ENCODE measurements at regions not wholly inside any gene's neighbourhood (a gene's known extent, or its start where the extent isn't known, plus 50 kb on each side); places are given as distances from the start of the nearest gene placed in this dataset.

DNA sequence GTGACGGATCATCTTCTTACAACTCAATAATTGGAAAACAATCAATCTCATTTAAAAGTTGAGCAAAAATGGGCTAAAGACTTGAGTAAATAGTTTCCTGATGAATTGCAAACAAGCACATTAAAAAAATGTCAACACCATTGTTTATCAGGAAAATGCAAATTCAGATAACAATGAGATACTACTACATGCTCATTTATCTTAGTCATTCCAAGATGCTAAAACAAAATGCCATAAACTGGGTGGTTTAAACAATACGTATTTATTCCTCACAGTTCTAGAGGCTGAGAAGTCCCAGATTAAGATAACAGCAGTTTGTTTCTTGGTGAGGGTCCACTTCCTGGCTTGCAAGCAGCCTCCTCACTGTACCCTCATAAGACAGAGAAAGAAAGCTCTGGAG lies 359.6 kb downstream of the NR4A2 start:
- FAIRE-seq (no peak), DNase-seq (ENCODE audit: low read depth in 1 of 2, low spot score in 2 of 2) (no peak)
- H3K36me3 ChIP-seq (ENCODE audit: control insufficient read depth in 2 of 4, insufficient read depth in 4 of 4, low read length in 3 of 4): no peaks in the 10 kb centered on the region
- no peak overlapping the region for H2BK12ac ChIP-seq (ENCODE audit: low read depth, low read length)
- H2AK5ac ChIP-seq (ENCODE audit: low read depth, low read length): no peak overlapping the region
- no peak overlapping the region for H3K14ac ChIP-seq (ENCODE audit: insufficient read length)
- H4K91ac ChIP-seq (replicated peaks; ENCODE audit: insufficient read length, low read length): no peak overlapping the region
- no peak overlapping the region for H2BK15ac ChIP-seq (ENCODE audit: low read length)
- no peak overlapping the region for H4K8ac ChIP-seq (ENCODE audit: extremely low read depth, insufficient read depth, low read length)
- no peaks in the 10 kb centered on the region for H3K4me1 ChIP-seq (replicated peaks in 1 of 4; ENCODE audit: control insufficient read depth in 3 of 4, insufficient read depth in 4 of 4, low read length in 3 of 4)
- no peak overlapping the region for H2AFZ ChIP-seq (ENCODE audit: low read length)
- H3K79me2 ChIP-seq (ENCODE audit: control insufficient read depth in 1 of 2, insufficient read depth in 2 of 2, low read length in 2 of 2): no peaks in the 10 kb centered on the region
- H3K4me3 ChIP-seq (ENCODE audit: extremely low read depth in 1 of 4, insufficient read depth in 2 of 4, low read depth in 3 of 4, low read length in 4 of 4): no peak overlapping the region
- H2BK120ac ChIP-seq (replicated peaks; ENCODE audit: low read depth, low read length): no peak overlapping the region
- no peak overlapping the region for H3K9ac ChIP-seq (replicated peaks in 1 of 4; ENCODE audit: extremely low read depth in 1 of 4, low read depth in 3 of 4, low read length in 3 of 4)
- no peaks in the 10 kb centered on the region; the same call in 1 of the 2 replicates for H3K23me2 ChIP-seq (ENCODE audit: low read depth, low read length)
- no peak overlapping the region for H3K27ac ChIP-seq (ENCODE audit: low read depth, low read length)
- no peaks in the 10 kb centered on the region for H3K9me3 ChIP-seq (ENCODE audit: insufficient read depth in 2 of 2, low read depth in 1 of 2, low read length in 1 of 2)
- no peak overlapping the region for H3K56ac ChIP-seq (replicated peaks; ENCODE audit: insufficient read length, low read depth, low read length)
- H2BK20ac ChIP-seq (ENCODE audit: low read length): no peak overlapping the region
- no peak overlapping the region for H4K5ac ChIP-seq (ENCODE audit: insufficient read length, low read depth, low read length)
- no peak overlapping the region for H3K23ac ChIP-seq (ENCODE audit: insufficient read length)
- H3K4me2 ChIP-seq (ENCODE audit: insufficient read depth in 1 of 2, low read depth in 2 of 2, low read length in 2 of 2): no peak overlapping the region
- H4K20me1 ChIP-seq (replicated peaks in 1 of 2; ENCODE audit: control insufficient read depth in 1 of 2, insufficient read depth in 2 of 2, low read length in 2 of 2): no peaks in the 10 kb centered on the region
- H3K18ac ChIP-seq (ENCODE audit: extremely low read depth, low read length): no peak overlapping the region
- H3K27me3 ChIP-seq (replicated peaks in 1 of 4; ENCODE audit: control insufficient read depth in 3 of 4, extremely low read depth in 1 of 4, insufficient read depth in 3 of 4, low read length in 3 of 4): no peaks in the 10 kb centered on the region
- WGBS, 2 experiments (ENCODE audit: extremely low coverage in 1 of 2, insufficient coverage in 1 of 2, insufficient read length in 1 of 2, insufficient replicate concordance in 2 of 2, low coverage in 1 of 2, low lambda C conversion rate in 2 of 2, missing lambda C conversion rate in 1 of 2): 43% methylated on average over 2 of the region's 2 CpGs; no CpG with 5 or more reads in 1 of the 2 experiments
- no peak for TF ChIP-seq SRF (IDR thresholded peaks at IDR 0.05; ENCODE audit: low read depth, low read length)
- no peak overlapping the region for H2BK5ac ChIP-seq (ENCODE audit: low read depth, low read length)
- H3K4ac ChIP-seq (replicated peaks; ENCODE audit: insufficient read length, low read depth, low read length): no peak overlapping the region
- H3K79me1 ChIP-seq (ENCODE audit: low read depth, low read length): no peaks in the 10 kb centered on the region
- POLR2A ChIA-PET (ENCODE audit: partially characterized antibody): no interaction called here
- CTCF ChIA-PET (ENCODE audit: partially characterized antibody): no interaction called here

All from H1 (cell line).